ENCODE measurements at regions not wholly inside any gene's neighbourhood (a gene's known extent, or its start where the extent isn't known, plus 50 kb on each side); places are given as distances from the start of the nearest gene placed in this dataset.

DNA sequence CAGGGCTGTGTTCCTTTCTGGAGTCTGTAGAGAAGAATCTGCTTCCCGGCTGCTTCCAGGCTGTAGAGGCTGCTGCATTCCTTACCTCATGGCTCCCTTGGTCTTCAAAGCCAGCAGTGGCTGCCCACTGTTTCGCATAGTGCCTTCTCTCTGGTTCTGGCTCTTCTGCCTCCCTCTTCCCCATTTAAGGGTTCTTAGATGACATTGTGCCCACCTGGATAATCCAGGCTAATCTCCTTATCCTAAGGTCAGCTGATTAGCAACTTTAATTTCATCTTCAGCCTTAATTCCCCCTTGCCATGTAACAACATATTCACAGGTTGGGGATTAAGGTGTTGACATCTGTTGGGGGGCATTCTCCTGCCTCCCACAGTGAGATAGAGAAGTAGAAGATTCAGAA, 208.6 kb upstream of the TMTC1 start:
- in situ Hi-C loops (cut with HindIII; ENCODE audit: low sequenced_read_pairs): no loop called here

DNA sequence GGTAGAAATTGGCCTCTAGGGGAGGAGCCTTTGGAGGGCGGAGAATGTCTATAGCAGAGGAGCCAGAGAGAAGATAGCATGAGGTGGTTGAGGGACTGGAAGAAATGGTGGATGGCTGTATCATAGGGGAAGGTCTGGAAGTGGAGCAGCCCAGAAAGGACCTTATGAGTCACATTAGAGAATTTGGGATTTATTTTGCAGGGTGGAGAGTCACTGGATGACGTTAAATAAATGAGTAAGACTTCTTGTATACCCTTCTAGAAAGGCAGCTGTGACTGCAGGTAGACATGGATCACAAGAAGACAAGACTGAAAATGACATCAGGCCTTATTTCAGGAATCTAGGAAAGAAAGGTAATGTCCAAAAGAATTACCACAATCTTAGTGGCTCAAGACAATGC, 208.2 kb upstream of the TMTC1 start:
- in situ Hi-C loops (cut with HindIII; ENCODE audit: low sequenced_read_pairs): no loop called here

DNA sequence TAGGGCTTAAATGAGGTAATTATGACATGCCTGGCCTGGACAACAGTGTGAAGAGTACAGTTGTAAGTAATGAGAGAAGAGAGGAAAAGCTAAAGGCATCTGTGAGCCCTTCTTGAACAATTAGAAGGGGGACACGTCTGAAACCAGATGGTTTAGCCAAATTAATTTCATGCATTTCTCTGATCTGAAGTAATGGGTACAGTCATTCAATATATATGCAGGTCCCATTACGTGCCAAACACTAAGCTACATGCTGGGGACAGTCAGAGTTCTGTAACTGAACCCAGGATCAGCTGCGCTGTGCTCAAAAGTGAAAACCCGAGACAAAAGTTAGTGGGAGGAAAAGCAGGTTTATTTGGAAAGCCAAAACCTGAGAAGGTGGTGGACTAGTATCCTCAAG, 207.2 kb upstream of the TMTC1 start:
- in situ Hi-C loops (cut with HindIII; ENCODE audit: low sequenced_read_pairs): no loop called here

DNA sequence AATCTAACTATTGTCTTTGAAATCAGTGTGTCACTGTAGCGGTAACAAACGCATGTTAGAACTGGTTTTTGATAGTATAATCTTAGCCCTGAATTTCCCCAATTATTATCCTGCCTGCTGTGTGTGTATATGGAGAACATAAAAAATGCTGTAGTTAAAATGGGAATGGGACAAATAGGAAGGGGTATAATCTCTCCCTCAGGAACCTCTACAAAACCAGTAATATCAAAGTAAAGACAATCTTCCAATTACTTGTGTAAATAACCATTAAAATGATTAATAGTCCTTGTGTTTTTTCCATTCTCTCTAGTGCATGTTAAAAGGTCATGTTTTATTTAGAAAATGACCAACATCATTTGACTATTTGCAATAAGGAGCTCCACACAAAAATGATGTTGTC, 200.1 kb upstream of the TMTC1 start:
- in situ Hi-C loops (cut with HindIII; ENCODE audit: low sequenced_read_pairs): no loop called here

DNA sequence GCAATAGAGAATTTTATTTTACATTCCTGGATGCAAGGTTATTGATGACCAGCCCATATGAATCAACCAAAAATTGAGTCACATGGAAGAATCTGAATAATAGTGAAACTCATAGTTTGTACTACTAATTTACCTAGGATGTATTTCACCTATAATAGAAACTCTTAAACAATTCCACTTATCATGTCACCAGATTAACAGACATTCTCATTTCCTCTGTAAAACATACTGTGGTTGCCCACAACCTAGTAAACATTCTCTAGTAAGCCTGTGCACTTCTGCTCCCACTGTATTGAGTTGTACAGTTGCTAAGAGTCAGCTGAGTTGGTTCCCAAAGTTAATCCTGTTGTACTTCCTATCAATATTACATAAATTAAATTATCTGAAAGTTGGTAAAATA, 196.6 kb upstream of the TMTC1 start:
- in situ Hi-C loops (cut with HindIII; ENCODE audit: low sequenced_read_pairs): no loop called here

DNA sequence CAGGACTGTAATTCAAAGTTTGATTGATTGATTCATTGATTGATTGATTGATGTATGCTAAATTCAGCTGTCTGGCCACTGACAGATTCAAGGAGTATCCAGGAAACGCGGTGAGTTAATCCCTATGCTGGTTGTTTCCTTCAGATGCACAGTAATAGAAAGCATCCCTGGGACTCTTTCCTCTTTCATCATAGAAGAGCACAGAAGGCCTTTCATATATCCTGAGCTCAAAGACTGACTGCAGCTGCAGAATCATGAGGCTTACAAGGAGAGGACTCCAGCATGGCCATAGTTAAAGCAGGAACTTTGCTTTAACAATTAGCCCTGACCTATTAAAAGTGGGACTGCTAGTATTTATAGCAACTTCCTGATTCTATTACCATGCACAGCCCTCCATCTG, 187.7 kb upstream of the TMTC1 start:
- in situ Hi-C loops (cut with HindIII; ENCODE audit: low sequenced_read_pairs): no loop called here

DNA sequence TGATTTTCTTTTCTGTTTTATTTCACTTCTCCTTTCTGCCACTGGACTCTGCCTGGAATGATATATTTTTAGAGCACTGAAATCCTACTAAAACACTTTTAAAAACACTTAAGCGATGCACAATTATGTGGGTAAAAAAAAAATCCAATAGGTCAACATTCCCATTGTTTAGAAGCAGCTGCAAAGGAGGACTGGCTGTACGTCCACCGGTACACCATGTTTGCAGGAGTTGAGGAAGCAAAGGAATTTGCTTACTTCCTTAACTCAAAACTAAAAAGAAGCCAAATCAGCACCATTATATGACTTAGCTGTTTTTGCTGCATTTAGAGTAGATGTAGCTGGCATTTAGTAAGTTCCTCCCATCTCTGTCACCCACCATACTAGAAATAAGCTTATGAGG, 186.8 kb upstream of the TMTC1 start:
- in situ Hi-C loops (cut with HindIII; ENCODE audit: low sequenced_read_pairs): no loop called here

DNA sequence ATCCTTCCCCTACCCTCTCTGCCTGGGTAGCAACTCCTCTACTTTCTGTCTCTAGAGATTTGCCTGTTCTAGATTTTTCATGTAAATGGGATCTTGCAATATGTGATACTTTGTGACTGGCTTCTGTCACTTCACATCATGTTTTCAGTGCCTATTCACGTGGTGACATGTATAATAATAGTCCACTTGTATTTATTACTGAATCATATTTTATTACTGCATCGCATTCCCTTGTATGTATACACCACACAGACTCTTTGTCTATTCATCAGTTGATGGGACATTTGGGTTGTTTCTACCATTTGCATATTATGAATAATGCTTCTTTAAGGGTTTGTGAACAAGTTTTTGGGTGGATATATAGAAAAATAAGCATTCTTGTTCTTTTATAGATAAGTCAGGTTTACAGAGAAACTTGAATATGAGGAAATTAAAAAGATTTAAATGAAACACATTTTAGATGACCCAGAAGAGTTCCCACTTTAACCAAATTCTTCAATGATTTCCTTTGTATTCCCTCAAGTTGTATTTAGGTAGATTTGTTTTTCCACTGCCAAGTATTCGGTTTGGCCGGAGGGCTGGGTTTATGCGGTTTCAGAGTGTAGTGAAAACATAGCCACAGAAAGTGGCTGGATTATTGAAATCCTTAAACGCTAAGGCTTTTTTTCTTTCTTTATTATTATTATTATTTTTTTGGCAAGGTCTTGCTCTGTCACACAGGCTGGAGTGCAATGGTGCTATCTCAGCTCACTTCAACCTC, 178.7 kb upstream of the TMTC1 start:
- in situ Hi-C loops (cut with HindIII; ENCODE audit: low sequenced_read_pairs): no loop called here

DNA sequence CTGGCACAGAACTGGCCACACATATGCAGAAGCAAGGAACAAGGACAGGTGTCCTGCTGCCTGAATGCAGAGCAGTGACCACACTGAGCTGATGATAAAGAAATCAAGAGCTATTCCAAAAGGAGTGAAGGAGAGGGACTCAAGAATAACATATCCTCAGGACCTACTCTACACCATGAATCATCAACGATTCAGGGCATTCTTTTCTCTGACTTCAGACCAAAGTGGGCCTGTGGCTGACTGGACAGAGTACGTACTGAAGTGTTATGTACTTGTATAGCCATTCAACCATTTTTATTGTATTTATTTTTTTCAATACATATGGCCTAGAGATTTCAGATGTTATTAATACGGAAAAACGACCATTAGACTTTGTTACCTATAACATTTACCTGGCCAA, 177.5 kb upstream of the TMTC1 start:
- in situ Hi-C loops (cut with HindIII; ENCODE audit: low sequenced_read_pairs): no loop called here

DNA sequence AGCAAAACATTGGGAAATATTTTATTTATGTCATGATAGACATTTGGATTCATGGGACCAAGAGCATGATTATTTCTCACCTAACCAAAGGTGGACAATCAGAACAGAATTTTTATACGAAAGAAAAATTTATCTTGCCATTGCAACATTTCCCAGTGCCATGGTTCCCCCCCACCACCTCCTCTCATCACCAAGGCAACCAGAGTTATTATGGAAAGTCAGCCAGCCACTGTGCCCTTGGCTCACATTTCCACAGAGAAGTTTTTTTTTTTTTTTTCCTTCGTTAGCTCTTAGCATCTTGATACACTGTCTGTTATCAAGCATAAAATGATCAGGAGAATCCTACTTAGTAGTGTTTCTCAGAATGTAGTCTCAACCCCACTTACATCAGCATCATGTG, 176.4 kb upstream of the TMTC1 start:
- in situ Hi-C loops (cut with HindIII; ENCODE audit: low sequenced_read_pairs): no loop called here

DNA sequence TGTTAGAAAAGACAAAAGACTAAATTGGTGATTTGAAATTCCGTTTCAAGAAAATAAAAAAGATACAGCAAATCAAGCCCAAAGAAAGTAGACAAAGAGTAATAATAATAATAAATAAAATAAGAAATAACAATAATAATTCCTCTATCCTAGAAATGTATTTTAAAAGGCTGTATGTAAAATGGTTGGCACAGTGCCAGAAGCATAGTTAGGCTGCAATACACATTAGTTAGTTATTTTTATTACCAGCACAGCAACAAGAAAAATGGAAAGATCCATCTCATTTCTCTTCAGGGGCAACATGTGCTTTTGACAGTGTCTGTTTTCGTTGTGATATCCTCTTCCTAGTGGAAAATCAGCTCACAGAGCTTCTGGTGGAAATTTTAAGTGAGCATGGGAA, 174.1 kb upstream of the TMTC1 start:
- in situ Hi-C loops (cut with HindIII; ENCODE audit: low sequenced_read_pairs): no loop called here

DNA sequence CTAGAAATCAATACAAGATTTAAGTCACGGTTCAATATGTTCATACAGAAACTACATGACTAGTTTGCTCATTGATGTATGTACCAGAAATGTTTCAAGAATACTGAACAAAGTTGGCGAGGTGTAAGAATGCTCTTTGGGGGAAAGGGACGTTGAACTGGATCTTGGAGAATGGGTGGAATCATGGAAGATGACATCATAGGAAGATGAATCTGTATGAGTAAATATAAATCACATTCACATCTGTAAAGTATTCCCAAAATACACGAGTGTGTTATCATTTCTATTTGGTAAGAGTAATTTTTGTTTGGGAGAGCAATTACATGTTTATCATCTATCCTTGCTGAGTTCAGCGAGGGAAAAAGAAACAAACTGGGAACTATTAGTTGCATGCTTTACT, 162.2 kb upstream of the TMTC1 start:
- in situ Hi-C loops (cut with HindIII; ENCODE audit: low sequenced_read_pairs): no loop called here

DNA sequence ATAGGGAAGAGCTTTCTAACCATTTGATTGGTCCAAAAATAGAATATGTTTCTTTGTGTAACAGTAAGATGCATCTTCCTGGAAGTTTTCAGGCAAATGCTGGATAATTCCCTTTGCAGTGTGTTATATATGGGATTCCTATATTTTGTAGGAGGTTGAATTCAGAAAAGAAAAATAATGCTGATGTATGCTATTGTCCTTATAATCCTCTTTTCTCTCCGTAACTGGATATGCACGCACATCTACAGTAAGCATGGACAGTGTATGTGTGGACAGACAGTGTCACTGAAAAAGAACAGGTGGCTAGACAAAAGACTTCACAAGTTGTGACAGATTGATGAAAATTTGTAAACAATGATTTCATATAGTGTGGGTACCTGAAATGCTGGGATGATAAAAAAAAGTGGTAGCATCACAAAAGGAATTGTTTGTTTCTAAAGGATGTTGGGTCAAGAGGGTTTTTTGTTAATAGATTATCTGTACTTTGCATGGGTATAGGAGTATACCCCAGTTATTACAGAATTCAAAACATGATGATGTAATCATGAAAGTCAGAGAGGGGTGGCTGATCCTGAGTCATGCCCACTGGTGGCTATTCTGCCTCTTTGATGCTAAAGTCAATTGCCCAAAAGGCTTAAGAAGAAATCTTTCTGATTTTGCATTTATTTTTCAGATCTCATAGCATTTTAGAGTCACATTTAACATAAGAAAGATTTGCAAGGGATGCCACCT, 160.7 kb upstream of the TMTC1 start:
- in situ Hi-C loops (cut with HindIII; ENCODE audit: low sequenced_read_pairs): no loop called here

DNA sequence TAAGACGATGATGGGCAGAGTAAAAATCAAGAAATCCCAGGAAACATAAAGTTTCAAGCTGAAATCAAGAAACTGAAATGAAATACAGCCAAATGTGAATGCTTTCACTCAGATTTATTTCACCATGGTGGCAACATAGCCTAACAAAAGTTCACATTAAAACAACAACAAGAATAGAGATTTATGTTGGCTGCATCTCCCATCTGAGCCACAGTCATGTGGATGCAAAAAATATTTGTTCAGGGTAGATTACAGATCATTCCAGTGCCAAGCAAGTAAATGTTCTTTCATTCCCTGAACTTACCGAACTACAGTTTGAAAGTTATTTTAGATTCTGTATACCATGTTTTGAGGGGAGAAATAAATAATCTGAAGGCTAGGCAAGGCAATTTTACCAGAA, 159.9 kb upstream of the TMTC1 start:
- in situ Hi-C loops (cut with HindIII; ENCODE audit: low sequenced_read_pairs): no loop called here

DNA sequence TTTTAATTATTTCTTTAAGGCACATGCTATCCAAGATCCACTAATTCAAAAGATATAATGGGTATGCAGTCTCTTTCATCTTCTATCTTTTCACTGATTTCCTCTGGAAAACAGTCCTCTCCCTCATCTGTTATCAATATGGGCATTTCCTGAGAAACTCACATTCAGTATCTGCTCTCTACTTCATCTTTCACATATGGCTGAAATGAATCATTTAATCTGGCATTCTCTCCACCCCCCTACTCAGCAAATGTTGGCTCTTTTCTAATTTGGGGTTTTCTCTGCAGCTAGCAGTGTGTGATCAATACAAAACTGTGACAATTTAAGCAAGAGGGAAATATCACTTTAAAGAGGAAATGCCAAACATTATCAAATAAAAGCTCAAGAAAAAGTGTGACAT, 157.1 kb upstream of the TMTC1 start:
- in situ Hi-C loops (cut with HindIII; ENCODE audit: low sequenced_read_pairs): no loop called here

DNA sequence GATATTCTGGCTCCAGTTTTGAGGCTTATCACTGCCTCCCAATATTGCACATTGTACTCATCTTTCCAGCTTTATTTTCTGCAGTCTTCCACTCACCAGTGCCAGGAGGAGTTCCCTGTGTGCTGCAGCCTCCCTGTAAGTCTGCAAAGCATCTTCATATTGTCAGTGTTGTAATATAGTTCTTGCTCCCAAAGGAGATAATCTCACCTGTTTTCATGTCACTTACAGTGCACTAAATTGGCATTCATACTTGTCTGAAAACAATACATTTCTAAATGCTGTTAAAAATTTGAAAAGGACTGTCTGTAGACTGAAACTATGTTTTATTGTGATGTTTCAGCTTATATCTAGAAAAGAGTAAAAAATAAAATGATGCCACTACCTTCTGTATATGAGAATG, 146.8 kb upstream of the TMTC1 start:
- in situ Hi-C loops (cut with HindIII; ENCODE audit: low sequenced_read_pairs): no loop called here

DNA sequence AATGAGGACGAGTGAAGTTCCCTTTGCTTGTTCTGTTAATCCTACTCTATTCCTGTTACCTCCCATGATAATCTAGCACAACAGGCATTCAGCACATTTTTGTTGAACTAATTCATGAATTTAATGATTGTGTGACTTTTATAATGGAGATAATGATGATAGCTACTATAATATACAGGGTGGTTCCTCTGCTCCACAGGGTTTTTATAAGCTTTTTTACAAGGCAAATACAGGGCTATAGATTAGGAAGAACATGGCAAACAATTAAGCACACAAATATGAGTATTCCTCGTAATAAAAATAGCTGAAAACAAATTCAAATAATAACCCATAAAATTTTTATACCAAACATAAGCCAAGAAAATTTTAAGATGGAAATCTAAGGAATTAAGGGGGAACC, 145.6 kb upstream of the TMTC1 start:
- in situ Hi-C loops (cut with HindIII; ENCODE audit: low sequenced_read_pairs): no loop called here

DNA sequence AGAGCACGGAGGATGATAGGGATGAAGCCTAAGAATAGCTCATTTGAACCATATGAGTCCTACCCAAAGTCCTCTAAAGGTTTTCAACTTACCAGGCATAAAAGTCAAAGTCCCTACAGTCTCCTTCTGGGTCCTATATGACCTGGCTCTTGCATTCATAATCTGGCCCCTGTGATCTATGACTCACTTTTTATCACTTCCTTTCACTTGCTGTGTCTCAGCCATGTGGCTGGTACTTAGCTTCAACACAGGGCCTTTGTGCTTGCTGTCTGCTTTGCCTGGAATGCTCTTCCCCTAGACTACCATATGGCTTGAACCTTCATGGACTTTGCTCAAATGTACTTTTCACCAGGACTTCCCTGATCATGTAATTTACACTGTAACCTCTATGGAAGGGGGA, 137.6 kb upstream of the TMTC1 start:
- in situ Hi-C loops (cut with HindIII; ENCODE audit: low sequenced_read_pairs): loop anchor here (5.0 kb wide), 1 partner anchor 76 kb away; no protein-coding TSS in a partner anchor

DNA sequence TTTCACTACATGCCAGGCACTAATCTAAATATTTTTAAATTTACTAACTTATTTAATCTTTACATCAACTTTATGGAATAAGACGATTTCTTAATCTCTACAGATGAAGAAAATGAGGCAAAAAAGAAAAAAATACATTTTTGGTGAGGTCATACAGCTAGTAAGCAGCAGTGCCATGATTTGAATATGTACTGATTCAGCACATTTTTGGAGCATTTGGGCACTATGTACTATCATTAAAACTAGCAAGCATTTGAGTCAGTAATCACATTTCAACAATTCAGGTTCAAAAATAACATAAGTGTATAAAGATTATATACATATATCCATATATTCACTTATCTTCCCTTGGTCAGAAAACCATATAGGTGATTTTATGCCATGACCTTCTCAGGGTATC, 124.4 kb upstream of the TMTC1 start:
- in situ Hi-C loops (cut with HindIII; ENCODE audit: low sequenced_read_pairs): no loop called here

DNA sequence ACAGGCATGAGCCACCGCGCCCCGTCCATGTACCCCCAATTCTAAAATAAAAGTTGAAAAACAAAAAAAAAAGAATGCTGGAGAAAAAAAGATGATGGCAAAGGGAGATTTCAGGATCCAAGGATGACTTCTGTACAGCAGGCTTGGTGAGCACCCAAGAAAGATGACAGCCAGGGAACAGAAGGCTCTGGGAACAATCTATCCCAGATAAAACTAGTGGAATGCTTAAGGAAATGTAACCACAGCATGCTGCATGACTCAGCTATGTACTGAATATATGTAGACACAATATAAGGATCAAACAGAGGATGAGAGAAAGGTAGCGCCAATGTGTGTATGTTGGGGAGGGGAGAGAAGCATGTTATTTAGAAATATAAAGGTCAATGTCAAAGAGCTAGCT, 123.7 kb upstream of the TMTC1 start:
- in situ Hi-C loops (cut with HindIII; ENCODE audit: low sequenced_read_pairs): no loop called here

DNA sequence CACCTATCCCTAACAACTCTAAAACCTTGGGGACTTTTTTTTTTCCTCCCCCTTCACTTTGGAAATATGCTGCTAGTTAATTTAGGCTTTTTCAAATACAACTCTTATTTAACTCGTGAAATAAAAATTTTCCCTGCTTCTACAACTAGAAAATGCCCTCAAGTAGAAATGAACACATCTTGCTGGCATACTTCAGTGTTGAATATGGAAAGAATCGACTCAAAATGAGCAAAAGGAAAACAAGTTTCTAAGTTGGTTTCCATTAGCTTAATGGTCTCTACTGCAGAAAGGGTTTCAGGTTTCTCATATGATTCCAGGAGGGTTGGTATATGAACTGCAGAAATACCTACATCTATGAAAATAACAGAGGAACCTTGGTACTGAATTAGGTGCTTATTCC, 118.3 kb upstream of the TMTC1 start:
- in situ Hi-C loops (cut with HindIII; ENCODE audit: low sequenced_read_pairs): no loop called here

DNA sequence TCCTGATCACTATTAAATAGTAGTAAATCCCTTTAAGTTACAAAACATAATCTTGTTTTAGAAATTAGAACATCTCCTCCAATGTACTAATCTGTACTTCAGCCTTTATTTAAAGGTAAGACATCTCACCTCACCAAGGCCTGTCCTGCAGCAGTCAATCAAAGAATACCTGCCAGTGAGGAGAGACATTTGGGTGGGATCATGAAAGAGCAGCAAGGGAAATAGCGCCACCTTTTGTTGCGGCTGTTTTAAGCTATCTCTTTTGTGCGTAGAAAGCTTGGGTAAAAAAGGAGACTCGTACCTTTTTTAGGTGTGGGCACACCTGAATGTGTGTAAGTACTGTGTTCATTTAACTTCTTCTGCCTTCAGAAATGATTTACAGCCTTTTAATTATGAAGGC, 117.8 kb upstream of the TMTC1 start:
- in situ Hi-C loops (cut with HindIII; ENCODE audit: low sequenced_read_pairs): no loop called here
